SK-N-SH (cell line): ENCODE measurements at regions not wholly inside any gene's neighbourhood (a gene's known extent, or its start where the extent isn't known, plus 50 kb on each side); places are given as distances from the start of the nearest gene placed in this dataset.

Experiments
- CTCF ChIA-PET: fragments of 300-600, 350-600 bp; formaldehyde crosslinking; extraction: SDS; loops from one replicate; lab custom pipeline; 2021; lab: Yijun Ruan, JAX
- POLR2A ChIA-PET: fragments of 350-600 bp; sonication (Branson Sonifier 250); formaldehyde crosslinking; extraction: SDS; loops from one replicate; lab custom pipeline; 2020; ENCODE audit warnings: antibody characterized with exemption, inconsistent platforms; lab: Yijun Ruan, JAX
- DNase-seq: peaks from one replicate; pipeline ENCODE4 v3.0.0; 2012
- H2AFZ ChIP-seq: fragments of 200-600 bp; sonication (generic); 2 replicates; pipeline ENCODE4 v1.8.1; 2016; ENCODE audit warnings: antibody characterized with exemption, mild to moderate bottlenecking, low read depth
- H3F3A ChIP-seq: fragments of 200-600 bp; sonication (generic); replicated peaks from 2 replicates; pipeline ENCODE3; 2016; ENCODE audit warnings: antibody characterized with exemption, mild to moderate bottlenecking; ENCODE audit not compliant: insufficient read depth
- H3K27ac ChIP-seq, 2 experiments: fragments of 200-500 bp in 1 of 2; fragments of 200-600 bp in 1 of 2; sonication (Bioruptor generic) in 1 of 2; sonication (generic), shearing (Covaris generic) in 1 of 2; 2 replicates each; pipeline versions ENCODE4 v1.5.1 to v1.6.1; 2014 to 2016; ENCODE audit warnings: low read depth in 2 of 2, inconsistent platforms in 1 of 2, low read length in 1 of 2, mild to moderate bottlenecking in 1 of 2, mixed read lengths in 1 of 2
- H3K27me3 ChIP-seq: fragments of 200-600 bp; sonication (generic), shearing (Covaris generic); 2 replicates; pipeline ENCODE4 v1.6.1; 2016; ENCODE audit warnings: mixed run types; ENCODE audit not compliant: insufficient read depth
- H3K36me3 ChIP-seq, 2 experiments: fragments of 200-500 bp in 1 of 2; fragments of 200-600 bp in 1 of 2; sonication (Bioruptor generic) in 1 of 2; sonication (generic) in 1 of 2; replicated peaks in 1 of 2; 2 replicates each; pipeline versions ENCODE3 to v1.5.1; 2014 to 2016; ENCODE audit warnings: low read length in 1 of 2, mild to moderate bottlenecking in 1 of 2; ENCODE audit not compliant: insufficient read depth in 2 of 2, control insufficient read depth in 1 of 2
- H3K4me1 ChIP-seq, 2 experiments: fragments of 200-500 bp in 1 of 2; fragments of 200-600 bp in 1 of 2; sonication (Bioruptor generic) in 1 of 2; sonication (generic), shearing (Covaris generic) in 1 of 2; 2 replicates each; pipeline versions ENCODE4 v1.5.1 to v1.6.1; 2014 to 2016; ENCODE audit warnings: low read depth in 1 of 2, low read length in 1 of 2, mixed run types in 1 of 2; ENCODE audit not compliant: insufficient read depth in 2 of 2, control insufficient read depth in 1 of 2
- H3K4me2 ChIP-seq: fragments of 200-600 bp; sonication (generic), shearing (Covaris generic); 2 replicates; pipeline ENCODE4 v1.6.1; 2017; ENCODE audit warnings: mixed run types
- H3K4me3 ChIP-seq, 2 experiments: fragments of 200-500 bp in 1 of 2; fragments of 200-600 bp in 1 of 2; sonication (Bioruptor generic) in 1 of 2; sonication (generic), shearing (Covaris generic) in 1 of 2; 2 replicates each; pipeline versions ENCODE4 v1.5.1 to v1.8.1; 2014 to 2016; ENCODE audit warnings: low read depth in 2 of 2, inconsistent platforms in 1 of 2, low read length in 1 of 2, mild to moderate bottlenecking in 1 of 2, mixed read lengths in 1 of 2, moderate library complexity in 1 of 2
- H3K79me2 ChIP-seq: fragments of 200-600 bp; sonication (generic); 2 replicates; pipeline ENCODE4 v1.8.1; 2017; ENCODE audit warnings: mild to moderate bottlenecking; ENCODE audit not compliant: insufficient read depth
- H3K9ac ChIP-seq: fragments of 200-600 bp; sonication (generic); 2 replicates; pipeline ENCODE4 v1.6.1; 2017; ENCODE audit warnings: mixed run types
- H3K9me2 ChIP-seq: fragments of 200-600 bp; sonication (generic); 2 replicates; pipeline ENCODE4 v1.6.1; 2017; ENCODE audit warnings: mixed run types
- H3K9me3 ChIP-seq: fragments of 200-600 bp; sonication (generic); 2 replicates; pipeline ENCODE4 v1.6.1; 2017; ENCODE audit warnings: mixed run types, mild to moderate bottlenecking, moderate library complexity
- H4K20me1 ChIP-seq: fragments of 200-600 bp; sonication (generic); 2 replicates; pipeline ENCODE4 v1.6.1; 2017; ENCODE audit warnings: mild to moderate bottlenecking, mixed run types; ENCODE audit not compliant: insufficient read depth
- EZH2phosphoT487 ChIP-seq: fragments of 200-600 bp; sonication (generic); IDR thresholded peaks from 2 replicates; pipeline ENCODE4 v1.6.1; 2017; ENCODE audit warnings: low read depth, mixed run types, mild to moderate bottlenecking, antibody characterized with exemption, moderate library complexity, borderline replicate concordance
- NRF1 ChIP-seq: IDR thresholded peaks from 2 replicates; pipeline ENCODE4 v1.6.1; 2012; ENCODE audit warnings: low read depth, mild to moderate bottlenecking, low read length
- RCOR1 ChIP-seq: fragments of 150-350 bp; IDR thresholded peaks from 2 replicates; pipeline ENCODE4 v1.6.1; 2017; ENCODE audit warnings: antibody characterized with exemption, low read length
- TCF12 ChIP-seq: IDR thresholded peaks from 2 replicates; pipeline ENCODE4 v1.4.0; 2012
- small RNA-seq, 7 experiments: library from RNA; depleted of rRNA; stranded (forward); fragments of <200 nt; gene quantifications; one replicate each; pipeline ENCODE3, GENCODE V24; 2012
- TF ChIP-seq, protein P1 (sequence below): IDR thresholded peaks from 2 replicates; pipeline ENCODE4 v1.4.0; 2012; ENCODE audit warnings: low read depth, borderline replicate concordance

- TF ChIP-seq RCOR1 (no peak), TCF12 (no peak), EZH2phosphoT487 (no peak), NRF1 (no peak)
- TF ChIP-seq, protein P1, sequence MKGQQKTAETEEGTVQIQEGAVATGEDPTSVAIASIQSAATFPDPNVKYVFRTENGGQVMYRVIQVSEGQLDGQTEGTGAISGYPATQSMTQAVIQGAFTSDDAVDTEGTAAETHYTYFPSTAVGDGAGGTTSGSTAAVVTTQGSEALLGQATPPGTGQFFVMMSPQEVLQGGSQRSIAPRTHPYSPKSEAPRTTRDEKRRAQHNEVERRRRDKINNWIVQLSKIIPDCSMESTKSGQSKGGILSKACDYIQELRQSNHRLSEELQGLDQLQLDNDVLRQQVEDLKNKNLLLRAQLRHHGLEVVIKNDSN: no peak
- H3K36me3 ChIP-seq: no peaks in the 10 kb centered on the region
- H3K27ac ChIP-seq: no peak overlapping the region
- no peaks in the 10 kb centered on the region for H3K27me3 ChIP-seq
- ChIA-PET CTCF (no interaction called here), POLR2A (no interaction called here)
- H3K79me2 ChIP-seq: no peaks in the 10 kb centered on the region
- no peaks in the 10 kb centered on the region for H3K4me1 ChIP-seq
- H3K4me2 ChIP-seq: no peak overlapping the region
- no peaks in the 10 kb centered on the region for H3K9me2 ChIP-seq
- no peaks in the 10 kb centered on the region for H4K20me1 ChIP-seq
- H3K9me3 ChIP-seq: no peaks in the 10 kb centered on the region
- no peak overlapping the region for H3K9ac ChIP-seq
- H3K4me3 ChIP-seq: no peak overlapping the region
- DNase-seq: no peak
- H2AFZ ChIP-seq: no peak overlapping the region
- H3F3A ChIP-seq: no peaks in the 10 kb centered on the region
Measured at GRCh38 chr6:73878403-73878802, 182.4 kb downstream of the CD109 start.

Small RNA genes lying in the stretch of these regions (small RNA-seq; reads per million reads assigned to genes)
- gene AL356277.1: 0 reads per million in 7 experiments
- gene TXNP7: 0 reads per million in 7 experiments
